Lower leg skin (tissue), 4 donors: ENCODE measurements at regions not wholly inside any gene's neighbourhood (a gene's known extent, or its start where the extent isn't known, plus 50 kb on each side); places are given as distances from the start of the nearest gene placed in this dataset.

ENCODE experiments used
- DNase-seq, 2 donors: peaks; one replicate each; pipeline ENCODE4 v3.0.0-alpha.2; 2019; ENCODE audit warnings: low spot score in 2 of 2
- H3K4me3 ChIP-seq: fragments of 200-600 bp; sonication (generic); 2 replicates; pipeline ENCODE4 v1.5.1; 2017; ENCODE audit warnings: mild to moderate bottlenecking, low read depth; ENCODE audit not compliant: poor library complexity, severe bottlenecking
- CTCF ChIP-seq, 3 donors: fragments of 450-650 bp; IDR thresholded peaks; one replicate each; pipeline ENCODE4 v1.5.1; 2016; ENCODE audit warnings: antibody characterized with exemption in 3 of 3, mild to moderate bottlenecking in 3 of 3, moderate library complexity in 2 of 3
- POLR2A ChIP-seq, 2 donors: fragments of 450-650 bp; IDR thresholded peaks; one replicate each; pipeline ENCODE4 v1.6.1; 2016 to 2017; ENCODE audit warnings: antibody characterized with exemption in 2 of 2, mild to moderate bottlenecking in 1 of 2, moderate library complexity in 1 of 2
- WGBS, 2 donors: methylation state at CpG; one replicate each; pipeline ENCODE4 v1.1.5; 2018; 5-methylcytosine and 5-hydroxymethylcytosine counted together
- intact Hi-C: fragments of 100-400 bp; cut with DNase I; formaldehyde crosslinking; loops from one replicate; pipeline ENCODE4 v1.15.0; 2023; ENCODE audit warnings: low total_unique reads

GRCh38 chr16:7278636-7279035 is 54.0 kb upstream of the RBFOX1 start:
- 47 to 54% methylated on average over 4 of the region's 4 CpGs for WGBS, 2 donors
- H3K4me3 ChIP-seq, result no peak overlapping the region
- no peak for TF ChIP-seq CTCF (IDR thresholded peaks at IDR 0.05)
- TF ChIP-seq POLR2A (IDR thresholded peaks at IDR 0.05), result no peak
- intact Hi-C loops, result no loop called here
- no peak for DNase-seq

- H3K4me3 ChIP-seq, result no peak overlapping the region
- DNase-seq, result no peak
- 68 to 82% methylated on average over 4 of the region's 4 CpGs for WGBS, 2 donors
- TF ChIP-seq CTCF (IDR thresholded peaks at IDR 0.05) (no peak), POLR2A (IDR thresholded peaks at IDR 0.05) (no peak)
- intact Hi-C loops, result no loop called here
Observed at GRCh38 chr16:7272567-7273158, 60.0 kb upstream of the RBFOX1 start.

- no peak for DNase-seq
- TF ChIP-seq CTCF (IDR thresholded peaks at IDR 0.05) (no peak), POLR2A (IDR thresholded peaks at IDR 0.05) (no peak)
- intact Hi-C loops, result no loop called here
- no peak overlapping the region for H3K4me3 ChIP-seq
- WGBS, 2 donors, result 59 to 70% methylated on average over 5 of the region's 5 CpGs
Observed at GRCh38 chr16:7271486-7271885, 61.2 kb upstream of the RBFOX1 start.

- H3K4me3 ChIP-seq, result no peak overlapping the region
- 39 to 49% methylated on average over 3 of the region's 3 CpGs for WGBS, 2 donors
- TF ChIP-seq POLR2A (IDR thresholded peaks at IDR 0.05), result no peak
- no peak for TF ChIP-seq CTCF (IDR thresholded peaks at IDR 0.05)
- intact Hi-C loops, result no loop called here
- no peak for DNase-seq
Observed at GRCh38 chr16:7270823-7271222, 61.8 kb upstream of the RBFOX1 start.

- 60 to 70% methylated on average over 4 of the region's 4 CpGs for WGBS, 2 donors
- no peak overlapping the region for H3K4me3 ChIP-seq
- intact Hi-C loops, result no loop called here
- TF ChIP-seq POLR2A (IDR thresholded peaks at IDR 0.05) (no peak), CTCF (IDR thresholded peaks at IDR 0.05) (no peak)
- no peak for DNase-seq
Observed at GRCh38 chr16:7270006-7270405, 62.6 kb upstream of the RBFOX1 start.

GRCh38 chr16:7268182-7268581 is 64.5 kb upstream of the RBFOX1 start:
- intact Hi-C loops, result no loop called here
- H3K4me3 ChIP-seq, result no peak overlapping the region
- no peak for DNase-seq
- 14 to 15% methylated on average over 6 of the region's 6 CpGs for WGBS, 2 donors
- TF ChIP-seq POLR2A (IDR thresholded peaks at IDR 0.05), result no peak
- TF ChIP-seq CTCF (IDR thresholded peaks at IDR 0.05), result no peak
